Limb (tissue), 2 donors: ENCODE measurements at regions not wholly inside any gene's neighbourhood (a gene's known extent, or its start where the extent isn't known, plus 50 kb on each side); places are given as distances from the start of the nearest gene placed in this dataset.
A peak's percentile ranks its signal among the peaks of the same experiment; 100 is the strongest.
"Not testable (repeated sequence)": the region's sequence is repeated elsewhere in the genome, so short reads cannot be mapped to it uniquely, and the experiment has no call there.

ENCODE experiments used
- DNase-seq, 2 donors: peaks; one replicate each; pipeline ENCODE4 v3.0.0-alpha.2; 2016; ENCODE audit errors: extremely low spot score in 2 of 2

- no peak for DNase-seq
These were observed 610.5 kb upstream of the LRRTM4 start for GRCh38 chr2:78132391-78133370.

- DNase-seq, result no peak
These were observed 623.3 kb upstream of the LRRTM4 start for GRCh38 chr2:78145395-78145996.

- DNase-seq, result no peak
These were observed 624.0 kb upstream of the LRRTM4 start for GRCh38 chr2:78145997-78146722.

- DNase-seq, result no peak
These were observed 625.3 kb upstream of the LRRTM4 start for GRCh38 chr2:78147466-78147865.

- no peak for DNase-seq
These were observed 632.4 kb upstream of the LRRTM4 start for GRCh38 chr2:78154586-78154985.

- DNase-seq, result no peak
These were observed 640.0 kb upstream of the LRRTM4 start for GRCh38 chr2:78162202-78162601.

- DNase-seq, result not testable (repeated sequence)
These were observed 650.0 kb upstream of the LRRTM4 start for GRCh38 chr2:78172157-78172556.

- DNase-seq, result no peak
These were observed 653.5 kb upstream of the LRRTM4 start for GRCh38 chr2:78175645-78176044.

- DNase-seq, result no peak
These were observed 678.9 kb upstream of the LRRTM4 start for GRCh38 chr2:78201064-78201575.

GRCh38 chr2:78202366-78202765, 680.2 kb upstream of the LRRTM4 start:
- no peak for DNase-seq

- no peak for DNase-seq
These were observed 681.0 kb upstream of the LRRTM4 start for GRCh38 chr2:78202986-78203670.

GRCh38 chr2:78218066-78218465, 695.9 kb upstream of the LRRTM4 start:
- no peak for DNase-seq

- DNase-seq, result no peak
These were observed 715.5 kb upstream of the LRRTM4 start for GRCh38 chr2:78237704-78238103.

- DNase-seq, result no peak
These were observed 723.4 kb upstream of the LRRTM4 start for GRCh38 chr2:78245394-78246135.

GRCh38 chr2:78251708-78252107, 729.5 kb upstream of the LRRTM4 start:
- DNase-seq, result no peak

GRCh38 chr2:78260861-78261260, 738.7 kb upstream of the LRRTM4 start:
- DNase-seq, result no peak

- no peak for DNase-seq
These were observed 739.3 kb upstream of the LRRTM4 start for GRCh38 chr2:78261454-78261853.

- not testable (repeated sequence) for DNase-seq
These were observed 739.9 kb upstream of the LRRTM4 start for GRCh38 chr2:78262089-78262488.

GRCh38 chr2:78262713-78263375, 740.7 kb upstream of the LRRTM4 start:
- no peak for DNase-seq

- DNase-seq, result peak in 1 of 2 donors; percentile 35
These were observed 741.4 kb upstream of the LRRTM4 start for GRCh38 chr2:78263571-78263970.
